HPDE6-E6E7 (cell line): ENCODE measurements at regions not wholly inside any gene's neighbourhood (a gene's known extent, or its start where the extent isn't known, plus 50 kb on each side); places are given as distances from the start of the nearest gene placed in this dataset.
"Not testable (repeated sequence)": the region's sequence is repeated elsewhere in the genome, so short reads cannot be mapped to it uniquely, and the experiment has no call there.

Experiments used
- DNase-seq: peaks from one replicate; pipeline ENCODE4 v3.0.0; 2011; ENCODE audit warnings: missing footprints; ENCODE audit errors: extremely low spot score

DNA sequence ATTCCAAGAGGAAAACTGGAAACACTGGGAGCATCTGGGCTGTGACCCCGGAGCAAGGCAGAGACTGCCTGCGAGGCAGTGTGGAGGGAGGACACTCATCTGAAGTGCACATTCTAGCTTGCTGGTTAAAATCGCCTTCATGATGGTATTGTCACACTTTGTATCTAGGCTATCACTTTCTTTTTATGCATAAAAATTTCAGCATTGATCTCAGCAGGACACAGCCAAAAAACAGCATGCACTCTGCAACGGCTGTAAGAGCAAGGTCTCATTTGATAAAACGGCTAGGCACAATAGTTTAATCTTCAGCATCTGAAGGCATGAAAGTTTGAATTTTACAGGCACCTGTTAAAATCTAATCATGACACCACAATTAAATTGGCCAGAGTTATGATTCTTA lies 110.8 kb upstream of the IRX1 start:
- no peak for DNase-seq

DNA sequence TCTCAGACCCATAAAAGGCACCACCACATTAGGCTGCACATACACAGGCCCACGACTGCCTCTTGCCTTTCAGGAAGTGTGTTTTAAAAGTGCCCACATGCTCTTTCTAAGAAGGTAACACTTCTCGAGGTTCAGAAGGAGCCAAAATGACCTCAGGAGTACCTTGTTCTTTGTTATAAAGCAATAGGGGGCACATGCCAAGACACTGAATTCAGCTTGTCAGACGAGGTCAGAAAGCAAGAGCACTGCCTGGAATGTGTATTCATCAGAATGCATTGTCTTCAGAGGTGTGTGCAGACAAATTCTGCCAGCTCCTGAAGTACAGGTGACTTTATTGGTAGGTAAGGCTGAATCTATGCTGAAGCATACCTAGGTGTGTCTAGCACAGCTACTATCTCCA lies 114.5 kb upstream of the IRX1 start:
- DNase-seq = no peak

DNA sequence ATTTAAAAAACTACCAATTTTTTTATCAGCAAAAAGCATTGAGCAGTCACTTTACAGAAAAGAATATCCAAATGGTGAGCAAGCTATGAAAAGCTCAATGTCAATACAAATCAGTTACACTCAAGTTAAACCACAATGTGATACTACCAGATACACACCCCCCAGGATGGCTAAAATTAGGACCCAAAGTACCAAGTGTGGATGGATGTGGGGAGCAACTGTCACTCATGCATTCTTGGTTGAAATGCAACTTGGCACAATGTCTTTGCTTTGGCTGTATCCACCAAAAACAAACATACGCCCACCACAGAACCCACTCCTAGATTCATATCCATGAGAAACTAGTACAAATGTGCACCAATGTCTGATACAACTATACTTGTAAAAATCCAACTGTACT lies 120.0 kb upstream of the IRX1 start:
- DNase-seq = no peak

DNA sequence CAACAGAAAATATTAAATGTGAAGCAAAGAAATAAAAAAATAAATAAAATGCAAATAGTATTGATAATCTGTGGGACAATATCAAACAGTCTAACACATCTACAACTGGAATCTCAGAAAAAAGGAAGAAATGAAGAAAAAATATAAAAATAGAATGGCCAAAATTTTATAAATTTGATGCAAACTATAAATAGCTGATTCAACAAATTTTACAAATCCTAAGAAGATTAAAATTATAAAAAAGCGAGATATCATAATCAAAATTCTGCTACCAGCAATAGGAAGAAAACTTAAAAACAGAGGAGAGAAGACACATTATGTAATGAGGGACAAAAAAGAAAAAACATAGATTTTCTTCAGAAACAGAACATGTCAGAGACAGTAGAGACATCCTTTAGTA lies 129.2 kb upstream of the IRX1 start:
- no peak for DNase-seq

DNA sequence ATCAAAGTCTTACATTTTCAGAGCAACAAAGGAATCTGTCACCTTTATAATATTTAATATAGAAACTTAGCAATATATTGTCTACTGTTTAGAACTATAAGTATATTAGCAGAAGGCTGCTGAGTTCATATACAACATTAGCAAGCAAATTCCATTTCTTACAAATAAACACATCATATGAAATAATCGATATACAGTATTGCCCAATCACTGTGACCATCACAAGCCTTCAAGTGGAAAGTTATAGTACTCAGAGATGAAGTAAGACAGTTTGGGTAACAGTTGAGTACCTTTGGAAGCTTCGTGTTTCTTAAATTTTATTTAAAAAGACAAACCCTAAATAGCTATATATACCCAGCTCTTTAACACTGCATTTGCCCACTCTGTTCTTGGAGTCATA lies 135.2 kb upstream of the IRX1 start:
- no peak for DNase-seq

DNA sequence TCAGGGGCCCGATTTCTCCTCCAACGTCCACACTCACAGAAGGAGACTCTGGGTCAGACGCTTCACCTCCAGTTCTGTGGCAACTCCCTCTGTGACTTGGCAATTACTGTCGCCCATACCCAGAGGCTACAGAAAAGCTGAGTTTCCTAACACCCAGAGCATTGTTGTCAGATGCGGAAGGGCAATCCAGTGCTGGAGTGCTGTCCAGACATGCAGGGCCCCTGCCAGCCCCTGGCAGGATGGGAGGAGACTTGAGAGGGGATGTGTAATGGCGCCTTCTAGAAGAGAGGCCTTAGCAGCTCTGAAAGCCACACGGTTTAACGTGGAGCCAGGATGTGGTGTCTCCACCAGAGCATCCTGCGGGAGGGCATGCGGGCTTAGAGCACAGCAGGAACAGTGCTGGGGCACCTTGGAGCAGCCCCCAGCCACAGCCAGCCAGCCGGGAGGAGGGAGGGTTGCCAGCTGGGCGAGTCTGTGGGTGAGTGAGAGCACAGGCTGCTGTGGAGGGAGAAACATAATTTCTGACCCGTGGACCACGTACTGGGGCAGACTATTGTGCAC lies 139.4 kb upstream of the IRX1 start:
- DNase-seq = no peak

DNA sequence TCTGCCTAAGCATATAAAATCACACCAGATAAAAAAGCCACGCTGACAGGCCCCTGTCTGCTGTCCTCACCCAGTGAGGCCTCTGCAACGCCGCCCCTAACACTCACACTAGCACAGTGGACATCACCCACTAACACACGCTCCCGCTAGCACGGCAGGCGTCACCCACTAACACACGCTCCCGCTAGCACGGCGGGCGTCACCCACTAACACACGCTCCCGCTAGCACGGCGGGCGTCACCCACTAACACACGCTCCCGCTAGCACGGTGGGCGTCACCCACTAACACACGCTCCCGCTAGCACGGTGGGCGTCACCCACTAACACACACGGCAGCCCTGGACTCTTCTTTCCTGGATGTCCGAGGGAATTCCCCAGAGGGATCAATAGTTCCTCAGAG lies 141.6 kb upstream of the IRX1 start:
- DNase-seq = not testable (repeated sequence)

DNA sequence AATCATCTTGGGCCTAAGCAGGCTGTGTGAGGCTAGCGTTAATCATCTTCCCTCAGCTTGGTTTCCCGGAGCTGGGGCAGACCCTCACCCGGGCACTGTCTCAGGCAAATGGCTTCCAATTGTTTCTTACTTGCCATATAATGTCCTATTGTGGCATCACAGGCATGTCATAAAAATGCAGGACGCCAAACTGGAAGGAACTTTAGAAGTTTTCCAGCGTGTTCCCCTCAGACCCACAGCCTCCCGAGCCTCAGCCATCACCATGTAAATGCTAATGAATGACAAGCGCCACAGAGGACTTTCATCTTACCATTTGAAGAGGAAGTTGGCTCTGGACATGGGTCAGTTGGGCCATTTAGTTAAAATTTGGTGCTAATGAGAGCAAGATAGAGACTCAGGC lies 143.0 kb upstream of the IRX1 start:
- no peak for DNase-seq

DNA sequence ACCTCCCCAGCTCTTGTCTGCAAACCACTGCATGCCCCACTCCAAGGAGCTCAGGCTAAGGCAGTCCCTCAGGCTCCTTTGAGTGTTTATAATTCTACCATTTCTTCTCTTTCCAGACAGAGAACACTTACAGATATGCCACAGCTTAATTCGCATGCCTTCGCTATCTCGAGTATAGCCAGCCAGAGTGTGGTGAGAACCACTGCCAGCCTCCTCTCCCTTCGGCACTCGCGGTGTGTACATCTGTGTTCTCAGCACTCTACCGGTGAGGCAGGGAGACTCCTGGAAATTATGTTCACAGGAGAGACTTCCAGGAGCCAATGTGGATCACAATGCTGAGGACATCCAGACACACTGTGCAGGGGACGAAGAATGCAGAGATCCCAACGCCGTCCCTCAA lies 143.7 kb upstream of the IRX1 start:
- DNase-seq = no peak

DNA sequence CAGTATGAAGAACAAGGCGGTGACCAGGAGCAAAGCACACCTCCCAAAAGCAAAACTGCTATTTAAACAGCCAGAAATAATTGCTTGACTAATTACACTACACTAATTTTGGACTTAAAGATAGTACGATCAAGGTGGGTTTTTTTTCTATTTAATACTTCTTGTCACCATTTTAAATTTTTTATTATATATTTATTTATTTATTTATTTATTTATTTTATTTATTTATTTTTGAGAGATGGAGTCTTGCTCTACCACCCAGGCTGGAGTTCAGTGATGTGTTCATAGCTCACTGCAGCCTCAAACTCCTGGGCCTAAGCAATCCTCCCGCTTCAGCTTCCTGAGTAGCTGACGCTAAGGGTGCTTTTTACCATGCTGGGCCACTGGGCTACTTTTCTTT lies 146.2 kb upstream of the IRX1 start:
- DNase-seq = no peak

DNA sequence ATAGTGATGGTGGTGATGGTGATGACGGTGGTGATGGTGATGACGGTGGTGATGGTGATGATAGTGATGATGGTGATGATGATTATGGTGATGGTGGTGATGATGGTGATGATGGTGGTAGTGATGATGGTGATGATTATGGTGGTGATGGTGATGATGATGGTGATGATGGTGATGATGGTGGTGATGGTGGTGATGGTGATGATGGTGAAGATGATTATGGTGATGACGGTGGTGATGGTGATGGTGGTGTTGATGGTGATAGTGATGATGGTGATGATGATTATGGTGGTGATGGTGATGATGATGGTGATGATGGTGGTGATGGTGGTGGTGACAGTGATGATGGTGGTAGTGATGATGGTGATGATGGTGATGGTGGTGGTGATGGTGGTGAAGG lies 149.2 kb upstream of the IRX1 start:
- no peak for DNase-seq

DNA sequence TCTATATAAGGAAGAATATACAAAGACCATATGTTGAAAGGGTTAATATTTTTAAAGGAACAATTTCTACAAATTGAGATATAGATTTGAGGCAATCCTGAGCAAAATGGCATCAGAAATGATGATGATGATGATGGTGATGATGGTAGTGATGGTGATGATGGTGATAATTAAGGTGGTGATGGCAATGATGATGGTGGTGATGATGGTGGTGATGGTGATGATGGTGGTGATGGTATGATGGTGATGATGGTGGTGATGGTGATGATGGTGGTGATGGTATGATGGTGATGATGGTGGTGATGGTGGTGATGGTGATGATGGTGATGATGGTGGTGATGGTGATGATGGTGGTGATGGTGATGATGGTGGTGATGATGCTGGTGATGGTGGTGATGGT lies 150.1 kb upstream of the IRX1 start:
- DNase-seq = not testable (repeated sequence)

DNA sequence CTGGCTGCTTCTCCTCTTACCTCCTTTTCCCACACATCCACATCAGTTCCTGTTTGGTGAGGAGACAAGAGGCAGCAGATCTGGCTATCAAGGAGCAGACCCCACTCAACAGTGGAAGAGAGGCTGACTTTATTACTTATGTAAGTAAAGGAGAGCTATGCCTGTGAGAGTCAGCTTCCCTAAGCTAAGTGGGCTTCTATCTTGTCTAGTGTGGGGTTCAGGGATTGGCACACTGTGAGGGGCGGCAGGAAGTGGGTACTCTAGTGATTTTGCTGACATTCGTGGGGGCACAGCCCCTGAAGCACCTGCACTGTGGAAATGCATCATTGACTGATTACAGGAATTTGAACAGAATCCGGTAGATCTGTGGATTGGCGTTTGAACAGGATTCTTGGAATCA lies 163.5 kb upstream of the IRX1 start:
- no peak for DNase-seq

DNA sequence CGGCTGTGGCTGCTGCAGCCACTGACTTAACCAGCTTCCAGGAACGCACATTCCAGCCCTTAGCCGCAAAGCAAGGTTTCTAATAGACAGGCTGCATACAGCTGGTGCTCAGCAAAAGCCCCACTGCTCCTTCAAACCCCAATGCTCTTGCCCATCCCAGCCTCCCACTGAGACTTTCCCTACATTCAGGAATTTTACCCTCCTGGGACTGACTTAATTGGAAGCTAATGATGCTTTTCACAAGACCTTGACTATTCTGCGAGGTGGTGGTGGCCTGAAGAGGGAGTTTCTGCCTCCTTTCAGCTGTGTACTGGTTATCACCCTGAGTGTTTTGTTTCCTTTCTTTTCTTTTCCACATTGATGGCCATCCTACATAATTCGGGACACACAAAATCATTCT lies 164.9 kb upstream of the IRX1 start:
- DNase-seq = no peak

DNA sequence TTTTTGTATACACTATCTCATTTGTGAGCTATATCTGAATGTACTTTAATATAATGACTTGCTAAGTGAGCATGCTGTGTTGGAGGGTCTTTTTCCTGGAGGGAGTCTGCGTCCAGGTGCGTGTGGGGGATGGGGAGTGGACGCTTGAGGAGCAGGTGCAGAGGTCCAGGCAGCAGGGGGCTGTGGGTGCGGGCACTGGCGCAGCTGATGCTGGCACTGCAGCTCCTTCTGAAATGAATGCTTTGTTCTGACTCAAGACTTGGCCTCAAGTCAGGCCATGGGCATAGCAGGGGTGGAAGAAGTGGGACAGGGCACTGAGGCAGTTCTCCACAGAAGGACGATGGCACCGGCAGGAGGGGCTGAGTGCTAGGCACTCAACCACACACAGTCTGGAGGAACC lies 165.7 kb upstream of the IRX1 start:
- no peak for DNase-seq

DNA sequence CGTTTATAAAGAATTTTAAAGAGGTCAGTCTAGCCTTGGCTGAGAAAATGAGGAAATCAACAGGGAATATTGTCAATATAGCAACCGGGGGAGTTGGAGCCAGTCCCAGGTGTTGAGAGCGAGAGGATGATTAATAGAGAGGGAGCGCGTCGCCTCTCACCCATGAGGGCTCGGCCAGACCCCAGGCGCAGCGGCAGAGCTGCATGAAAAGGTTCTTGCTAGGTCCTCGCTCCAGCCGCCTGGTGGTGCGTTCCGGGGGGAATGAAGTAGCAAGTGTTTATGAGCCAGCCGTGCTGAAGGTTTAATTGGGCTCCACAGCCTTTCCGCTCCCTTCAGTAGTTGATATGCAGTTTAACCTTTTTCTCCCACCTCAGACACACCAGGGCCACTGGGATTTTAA lies 167.3 kb upstream of the IRX1 start:
- DNase-seq = no peak

DNA sequence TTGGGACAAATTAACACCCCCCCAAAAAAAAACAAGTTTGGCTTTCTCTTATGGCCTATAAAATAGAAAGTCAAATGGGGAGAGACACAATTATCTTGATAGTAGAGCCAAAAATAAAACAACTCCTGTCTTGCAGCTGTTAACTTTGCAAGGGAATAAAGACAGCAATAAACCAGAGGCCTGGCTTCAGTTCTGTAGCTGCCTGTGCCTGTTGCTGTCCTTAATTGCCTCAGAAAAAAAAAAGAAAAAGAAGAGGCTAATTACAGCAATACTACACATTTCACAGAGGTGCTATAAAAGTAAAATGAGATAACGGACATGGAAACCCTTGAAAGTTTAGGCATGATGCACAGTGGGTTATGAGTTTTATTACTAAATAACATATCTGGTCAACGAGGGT lies 170.7 kb upstream of the IRX1 start:
- DNase-seq = no peak

DNA sequence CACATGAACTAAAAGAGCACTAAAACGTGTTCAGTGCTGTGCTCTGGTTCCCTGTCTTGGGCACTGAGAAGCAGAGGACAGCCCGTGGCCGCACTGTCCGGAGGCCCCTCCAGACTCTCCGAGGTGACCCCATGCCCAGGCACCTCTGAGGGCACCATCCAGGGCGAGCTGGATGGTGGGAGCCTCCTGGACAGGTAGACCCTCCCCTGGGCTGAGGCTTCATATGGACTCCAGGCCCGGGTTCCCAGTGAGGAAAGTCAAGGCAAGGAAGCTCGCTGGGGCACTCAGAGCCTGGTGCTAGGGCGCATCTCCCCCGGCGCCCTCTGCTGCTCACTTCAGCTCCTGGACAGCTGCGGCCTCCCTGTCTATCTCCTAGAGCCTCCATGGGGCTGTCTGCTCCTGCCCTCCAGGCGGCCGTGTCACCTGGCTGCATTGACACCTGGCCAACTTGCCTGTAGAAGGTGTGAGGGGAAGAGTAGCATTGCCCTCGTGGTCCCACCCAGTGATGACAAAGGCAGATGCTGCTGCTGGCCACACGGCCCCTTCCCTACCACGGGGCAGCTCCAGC lies 178.2 kb upstream of the IRX1 start:
- no peak for DNase-seq

DNA sequence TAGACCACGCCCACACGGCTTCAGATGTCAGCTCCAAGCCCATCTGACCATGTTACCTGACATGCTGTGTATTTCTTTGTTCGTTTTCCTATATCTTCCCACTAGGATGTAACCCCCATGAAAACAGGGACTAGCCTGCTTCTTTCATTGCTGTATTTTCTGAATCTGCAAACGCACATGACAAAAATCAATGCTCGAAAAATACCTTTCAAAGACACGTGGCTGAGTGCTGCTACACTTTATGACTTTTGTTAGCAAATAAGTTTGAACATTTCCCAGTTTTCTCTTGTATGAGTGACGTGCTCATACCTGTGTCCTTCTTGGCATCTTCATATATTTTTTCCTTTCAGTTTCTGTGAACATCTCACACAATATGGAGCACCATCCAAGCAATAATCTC lies 181.3 kb upstream of the IRX1 start:
- DNase-seq = no peak

DNA sequence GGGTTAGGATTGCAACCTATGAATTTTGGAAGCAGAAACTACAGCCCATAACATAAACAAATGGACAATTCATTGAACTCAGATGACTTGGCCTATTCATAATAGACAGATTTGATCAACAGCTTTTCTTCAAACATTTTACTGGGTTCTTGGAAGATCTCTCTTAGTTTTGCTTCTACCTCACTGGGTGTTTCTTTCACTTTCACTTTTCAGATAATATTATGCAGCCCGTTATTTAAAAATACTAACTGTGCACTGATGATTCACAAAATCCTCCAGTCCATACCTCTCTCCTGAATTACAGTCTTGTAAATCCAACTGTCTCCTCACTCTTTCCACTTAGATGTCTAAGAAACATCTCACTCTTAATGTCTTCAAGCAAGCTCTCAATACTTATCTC lies 183.5 kb upstream of the IRX1 start:
- DNase-seq = no peak

DNA sequence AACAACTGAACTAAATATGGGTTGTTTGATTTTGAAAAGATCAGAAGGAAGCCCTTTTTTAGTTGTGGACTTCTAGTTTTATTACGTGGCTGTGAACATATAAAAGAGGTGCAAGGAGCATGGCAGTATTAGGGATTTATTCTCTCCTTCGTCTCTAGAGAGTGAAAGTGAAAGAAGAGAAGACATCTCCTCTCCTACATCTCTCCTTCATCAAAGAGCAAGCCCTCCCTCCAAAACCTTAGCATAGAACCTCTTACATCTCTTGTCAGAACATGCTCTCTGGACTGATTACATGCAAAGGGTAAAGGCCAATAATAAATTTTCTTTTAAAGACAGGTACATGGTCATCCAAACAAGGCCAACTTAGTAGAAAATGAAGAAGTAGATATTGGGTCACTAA lies 184.3 kb upstream of the IRX1 start:
- DNase-seq = no peak

DNA sequence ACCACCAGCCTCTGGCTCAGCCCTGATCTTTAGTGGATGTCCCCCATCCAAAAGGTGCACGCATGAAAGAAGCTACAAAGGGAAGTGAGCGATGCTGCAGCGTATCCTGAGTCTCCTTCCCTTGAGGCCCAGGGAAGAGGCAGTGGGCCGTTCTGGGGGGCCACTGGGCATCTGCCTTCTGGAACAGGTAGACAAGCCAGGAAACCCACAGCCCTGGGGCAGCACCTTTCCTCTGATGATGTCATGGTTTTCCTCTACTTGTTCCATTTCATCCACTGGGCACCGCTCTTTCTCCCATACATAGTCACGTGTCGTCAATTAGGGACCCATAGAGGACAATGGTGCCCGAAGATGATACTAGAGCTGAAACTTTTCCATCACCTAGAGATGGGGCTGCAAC lies 194.0 kb upstream of the IRX1 start:
- no peak for DNase-seq

DNA sequence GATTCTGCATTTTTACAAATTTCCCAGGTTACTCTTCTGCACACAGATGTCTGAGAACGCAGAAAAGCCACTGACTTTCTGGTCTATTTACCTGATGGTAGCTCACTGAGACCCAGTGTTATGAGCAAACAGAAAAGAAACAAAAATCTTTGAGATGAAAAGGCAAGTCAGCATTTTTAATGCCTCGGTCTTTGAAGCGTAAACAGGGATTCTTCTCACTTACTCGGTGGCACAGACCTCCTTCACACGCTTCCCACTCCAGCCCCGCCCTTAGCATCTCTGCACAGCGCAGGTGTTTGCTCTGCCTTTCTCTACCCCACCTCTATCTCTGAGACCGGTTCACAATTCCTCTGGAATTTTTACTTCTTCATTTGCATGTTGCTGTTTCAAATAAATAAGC lies 195.0 kb upstream of the IRX1 start:
- DNase-seq = no peak

DNA sequence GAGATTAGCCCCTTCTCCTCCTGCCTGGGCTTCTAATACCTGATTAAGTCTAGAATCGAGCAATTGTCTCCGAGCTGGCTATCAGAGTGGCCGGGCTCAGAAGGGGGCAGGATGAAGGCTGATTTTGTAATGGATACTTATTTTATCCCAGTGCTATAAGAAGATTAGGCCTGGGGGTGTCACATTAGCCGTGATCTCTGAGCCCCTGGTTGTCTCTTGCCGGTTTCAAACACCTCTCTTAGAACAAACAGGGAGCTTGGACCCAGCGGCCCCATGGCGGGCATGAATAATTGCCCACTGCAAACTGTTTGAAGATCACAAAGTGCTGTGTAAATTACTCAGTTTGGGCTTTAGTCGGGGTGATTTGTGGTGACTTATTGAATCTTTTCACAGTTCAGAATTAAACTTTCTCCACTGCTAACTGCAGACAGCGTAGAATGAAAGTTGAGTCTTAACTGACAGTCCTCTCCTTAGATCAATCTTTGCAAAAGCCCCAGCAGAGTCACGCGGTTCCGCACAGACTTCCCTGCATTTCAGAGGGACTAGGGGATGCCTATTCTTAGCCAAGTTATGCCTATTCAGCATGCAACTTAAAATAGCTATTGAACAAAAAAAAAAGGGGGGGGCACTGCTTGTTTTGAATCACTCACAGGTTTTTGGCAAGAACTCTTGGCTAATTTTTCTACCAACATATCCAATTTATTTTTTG lies 200.6 kb upstream of the IRX1 start:
- DNase-seq = no peak
